Left lobe of liver (tissue), 2 donors: ENCODE measurements at regions not wholly inside any gene's neighbourhood (a gene's known extent, or its start where the extent isn't known, plus 50 kb on each side); places are given as distances from the start of the nearest gene placed in this dataset.

Source experiments
- ATAC-seq: fragments of 200-7000 bp; cut with Tn5 transposase; one replicate; pipeline ENCODE4 v1.9.1; 2020; ENCODE audit warnings: mild to moderate bottlenecking, moderate library complexity
- DNase-seq: peaks from one replicate; pipeline ENCODE4 v3.0.0-alpha.2; 2020; ENCODE audit warnings: low spot score
- donor health status: DM: no; HTN: no; CAD: no; lungs with moderate emphysema.
- donor health status: DM: no; HTN: yes; CAD: no.

DNA sequence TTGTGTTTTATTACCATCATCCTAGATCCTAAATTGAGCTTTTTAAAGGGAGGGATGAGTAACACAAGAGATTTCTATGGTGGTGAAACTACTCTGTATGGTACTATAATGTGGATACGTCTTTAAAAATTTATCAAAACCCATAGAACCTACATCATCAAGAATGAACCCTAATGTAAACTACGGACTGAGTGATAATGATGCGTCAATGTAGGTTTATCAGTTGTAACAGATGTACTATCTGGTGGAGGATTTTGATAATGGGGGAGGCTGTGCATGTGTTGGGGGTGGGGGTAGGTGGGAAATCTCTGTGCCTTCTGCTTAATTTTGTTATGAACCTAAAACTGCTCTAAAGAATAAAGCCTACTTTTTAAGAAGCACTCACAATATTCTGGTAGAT, 724.1 kb upstream of the SOX9 start:
- DNase-seq (no peak), ATAC-seq (no peak)

DNA sequence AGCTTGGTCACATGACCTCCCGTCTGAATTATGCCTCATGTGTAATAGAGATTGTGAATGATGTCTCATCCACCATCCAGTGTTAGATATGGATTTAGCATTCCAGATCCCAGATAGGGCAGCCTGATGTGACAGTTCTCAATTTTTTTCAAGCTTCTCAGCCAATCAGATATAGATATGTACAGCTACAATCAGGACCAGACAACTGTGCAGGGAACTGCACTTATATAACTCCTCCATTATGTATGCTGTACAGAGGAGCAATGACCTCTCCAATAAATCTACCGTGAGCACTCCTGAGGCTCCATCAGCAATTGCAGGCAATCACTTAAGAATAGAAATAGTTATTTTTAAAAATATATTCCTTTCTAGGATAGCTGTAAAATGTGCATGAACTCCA, 722.8 kb upstream of the SOX9 start:
- DNase-seq (no peak), ATAC-seq (no peak)

DNA sequence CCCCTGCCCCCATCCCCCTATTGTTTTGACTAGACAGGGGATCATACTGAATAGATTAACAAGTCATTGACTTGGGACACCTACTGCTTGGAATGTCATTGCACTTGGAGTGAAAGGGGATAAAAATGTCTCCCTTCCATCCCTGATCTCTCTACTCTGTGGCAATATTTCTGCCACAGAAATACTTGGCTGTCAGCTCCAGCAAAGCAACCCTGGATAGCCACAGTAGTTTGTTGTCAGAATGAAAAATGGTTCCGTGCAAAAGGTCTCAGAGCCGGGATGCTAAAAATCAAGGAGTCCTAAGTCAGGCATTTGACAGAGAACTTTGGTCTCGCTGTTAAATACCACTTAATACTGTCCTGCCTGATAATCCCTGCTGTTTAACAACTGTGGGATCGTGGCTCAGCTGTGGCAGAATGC, 722.0 kb upstream of the SOX9 start:
- ATAC-seq (no peak), DNase-seq (no peak)

DNA sequence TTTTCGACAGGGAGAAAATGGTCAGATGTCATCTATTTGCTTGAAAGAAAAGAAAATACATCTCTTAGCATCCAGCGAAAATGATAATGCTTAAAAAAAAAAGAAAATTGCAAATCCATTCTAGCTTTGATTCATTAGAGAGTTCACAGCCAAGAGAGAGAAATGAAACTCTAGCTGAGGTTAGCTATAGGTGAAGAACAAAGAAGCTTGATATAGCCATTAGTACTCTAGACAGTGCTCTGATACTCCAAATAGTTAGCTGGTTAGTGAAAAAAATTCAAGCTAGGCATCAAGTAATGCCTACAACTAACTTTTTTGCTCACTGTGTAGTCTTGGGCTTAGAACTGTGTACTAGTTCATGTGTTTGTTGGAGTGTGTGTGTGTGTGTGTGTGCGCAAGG, 721.6 kb upstream of the SOX9 start:
- no peak for DNase-seq

DNA sequence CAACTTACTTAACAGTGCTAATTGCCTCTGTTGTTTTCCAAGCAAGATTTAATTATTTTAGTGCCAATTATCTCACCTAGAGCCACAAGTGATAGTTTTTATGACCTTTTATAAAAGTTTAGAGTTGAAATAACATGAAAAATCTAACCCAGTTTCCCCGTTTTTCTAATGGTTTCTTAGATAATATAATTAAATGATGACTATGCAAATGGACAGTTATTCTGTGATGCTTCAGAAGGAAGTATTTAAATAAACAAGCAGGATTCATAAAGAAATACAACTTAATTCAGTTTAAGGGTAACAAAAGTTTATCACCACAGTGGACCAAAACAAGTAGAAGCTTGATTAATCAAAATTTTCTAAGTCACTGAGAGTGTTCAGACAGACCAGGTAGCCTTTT, 721.2 kb upstream of the SOX9 start:
- ATAC-seq (no peak), DNase-seq (no peak)

More for the DNA sequence above, 721.6 kb upstream of the SOX9 start:
- ATAC-seq, result no peak

DNA sequence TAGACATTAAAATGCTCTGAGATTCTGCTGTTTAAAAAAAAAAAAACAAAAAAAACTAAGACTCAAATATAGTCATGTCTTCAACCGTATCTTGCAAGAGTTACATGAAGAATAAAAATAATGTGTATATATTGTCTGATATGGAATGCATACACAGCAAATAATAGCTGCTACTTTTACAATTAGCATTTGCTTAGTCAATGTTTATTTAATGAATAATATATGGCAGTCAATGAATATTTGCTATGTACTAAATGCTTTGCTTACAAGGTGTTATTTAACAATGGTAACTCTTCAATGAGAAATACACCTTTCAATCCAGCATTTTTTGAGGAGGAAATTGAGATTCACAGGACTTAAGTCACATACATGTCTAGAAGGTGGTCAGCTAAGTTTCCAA, 718.8 kb upstream of the SOX9 start:
- DNase-seq (no peak), ATAC-seq (no peak)

DNA sequence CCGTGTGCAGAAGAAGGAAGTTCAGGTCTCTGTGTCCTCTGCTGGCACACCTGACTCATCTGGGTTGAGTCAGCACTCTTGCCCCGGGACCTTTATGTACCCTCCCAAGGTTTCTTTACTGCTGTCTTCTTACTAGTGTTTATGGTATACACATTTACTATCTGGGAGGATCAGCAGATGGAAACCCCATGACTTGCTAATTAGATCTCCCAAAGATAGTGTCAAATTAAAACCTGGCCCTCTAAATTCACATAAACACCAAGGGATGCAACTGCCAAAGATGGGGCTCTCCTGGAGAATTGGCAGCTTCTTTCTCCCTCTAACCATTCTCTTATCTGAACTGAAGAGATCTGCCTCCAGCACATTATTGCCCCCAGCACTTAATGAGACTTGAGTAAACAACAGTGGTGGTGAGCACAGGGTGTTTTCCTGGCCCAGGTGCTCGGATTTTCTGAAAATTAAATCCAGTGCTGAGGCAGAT, 718.1 kb upstream of the SOX9 start:
- ATAC-seq, result no peak

DNA sequence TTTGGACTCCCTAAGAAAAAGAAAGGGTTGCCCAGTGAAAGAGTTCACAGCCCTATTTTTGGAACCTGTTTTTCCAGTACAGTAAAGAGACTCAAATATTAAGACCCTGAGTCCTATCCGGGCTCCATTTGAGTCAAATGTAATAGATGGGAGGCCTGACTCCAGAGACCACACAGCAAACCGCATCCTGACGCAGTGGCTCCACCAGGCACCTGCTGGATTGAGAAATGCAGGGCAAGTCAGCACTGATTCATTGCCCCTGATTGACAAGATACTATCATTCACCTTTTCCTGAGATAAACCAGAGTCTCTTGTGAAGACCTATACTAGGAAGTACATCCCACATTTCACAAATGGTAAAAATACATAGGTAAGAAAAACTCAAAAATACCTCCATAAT, 715.7 kb upstream of the SOX9 start:
- DNase-seq (no peak), ATAC-seq (no peak)

More for the DNA sequence above, 718.1 kb upstream of the SOX9 start:
- DNase-seq, result no peak

DNA sequence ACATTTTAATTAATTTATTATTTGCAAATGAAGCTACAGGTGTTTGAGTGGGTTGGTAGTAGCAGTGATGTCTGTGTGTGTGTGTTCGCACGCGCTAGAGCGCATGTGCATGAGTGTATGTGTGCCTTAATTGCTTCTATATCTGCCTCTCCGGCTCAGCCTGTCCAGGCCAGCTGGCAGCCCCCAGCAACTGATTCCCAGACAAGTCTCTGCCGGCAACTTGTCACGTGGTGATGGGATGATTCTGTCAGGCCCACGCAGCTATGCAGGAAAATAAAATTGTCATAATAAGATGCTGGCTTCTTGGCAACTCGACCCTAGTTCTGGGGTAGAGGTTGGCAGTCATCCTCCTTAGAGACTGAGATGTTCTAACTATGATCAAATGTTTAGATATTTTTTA, 712.8 kb upstream of the SOX9 start:
- no peak for ATAC-seq
- no peak for DNase-seq

DNA sequence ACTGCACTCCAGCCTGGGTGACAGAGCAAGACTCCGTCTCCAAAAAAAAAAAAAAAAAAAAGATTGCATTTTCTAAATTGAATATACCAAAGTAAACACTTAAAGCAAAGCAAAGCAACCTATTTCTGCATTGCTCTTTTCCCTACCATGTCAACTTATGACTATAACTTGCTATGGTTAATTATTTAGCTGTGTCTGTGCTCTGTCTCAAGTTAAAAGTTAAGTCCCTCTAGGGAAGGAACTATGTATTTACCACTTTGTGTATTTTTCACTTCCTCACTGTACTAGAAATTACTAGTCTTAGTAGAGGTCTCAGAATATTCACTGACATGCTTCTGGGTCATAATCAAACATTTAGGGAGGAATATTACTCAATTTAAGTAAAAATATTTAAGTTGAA, 711.7 kb upstream of the SOX9 start:
- ATAC-seq (no peak), DNase-seq (no peak)

DNA sequence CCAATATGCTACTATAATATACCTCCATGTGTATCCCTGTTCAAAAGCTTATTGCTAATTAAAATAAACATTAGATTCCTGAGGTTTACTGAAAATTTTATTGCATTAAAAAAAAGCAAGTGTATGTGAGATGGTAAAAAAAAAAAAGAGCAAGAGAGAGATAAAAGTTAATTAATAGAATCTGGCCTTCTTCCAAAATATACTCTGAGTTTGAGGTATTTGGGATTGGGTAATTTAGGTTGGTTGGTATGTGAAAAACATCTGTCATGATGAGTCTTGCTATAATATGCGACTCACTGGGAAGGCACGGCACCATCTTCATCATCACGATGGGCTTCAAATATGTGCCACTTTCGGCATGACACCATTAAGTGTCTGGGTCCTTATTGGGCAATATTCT, 711.1 kb upstream of the SOX9 start:
- ATAC-seq, result no peak

DNA sequence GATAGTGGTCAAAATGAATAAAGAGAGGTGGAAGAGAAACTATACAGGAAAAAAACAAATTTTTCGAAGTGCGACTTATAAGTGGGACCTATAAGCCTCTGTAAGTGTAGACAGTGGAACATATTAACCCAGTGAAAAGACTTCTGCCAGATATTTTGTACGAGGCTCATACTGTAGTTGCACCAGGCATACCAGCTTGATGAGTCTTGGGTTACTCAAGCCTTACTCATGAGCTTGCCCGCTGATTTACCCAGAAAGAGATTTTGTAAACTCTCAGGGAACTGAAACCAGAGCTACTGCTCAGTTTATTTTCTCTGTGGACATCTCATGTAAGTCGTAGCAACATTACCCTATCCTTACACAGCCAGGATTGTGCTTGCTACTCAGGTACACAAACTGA, 708.0 kb upstream of the SOX9 start:
- ATAC-seq (no peak), DNase-seq (no peak)

More for the DNA sequence above, 711.1 kb upstream of the SOX9 start:
- DNase-seq, result no peak

DNA sequence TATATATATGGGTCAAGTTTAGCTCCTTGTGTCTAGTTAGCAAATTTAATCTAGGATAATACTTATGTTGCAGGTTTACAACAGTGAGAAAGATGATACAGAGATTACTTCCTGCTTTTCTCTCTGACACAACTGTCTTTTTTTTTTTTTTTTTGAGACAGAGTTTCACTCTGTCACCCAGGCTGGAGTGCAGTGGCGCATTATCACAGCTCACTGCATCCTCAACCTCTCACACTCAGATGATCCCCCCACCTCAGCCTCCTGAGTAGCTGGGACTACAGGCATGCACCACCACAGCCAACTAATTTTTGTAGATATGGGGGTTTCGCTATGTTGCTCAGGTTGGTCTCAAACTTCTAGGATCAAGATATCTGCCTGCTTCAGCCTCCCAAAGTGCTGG, 706.9 kb upstream of the SOX9 start:
- DNase-seq (no peak), ATAC-seq (no peak)

DNA sequence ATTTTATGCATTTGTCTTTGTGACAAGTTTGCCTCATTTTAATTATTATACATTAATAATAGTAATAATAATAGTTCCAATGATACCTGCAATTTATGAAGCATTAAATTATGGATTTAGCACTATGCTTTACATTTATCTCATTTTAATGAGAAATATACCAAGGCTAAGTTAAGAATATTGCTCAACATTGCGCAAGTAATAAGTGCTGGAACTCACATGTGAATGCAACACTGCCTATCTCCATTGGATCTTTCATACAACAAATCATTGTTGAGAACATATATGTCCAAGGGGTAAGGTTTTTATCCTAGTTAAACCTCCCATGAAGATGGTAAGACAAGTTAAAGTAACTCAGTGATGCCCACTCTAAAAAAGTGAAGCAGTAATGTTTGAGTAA, 703.7 kb upstream of the SOX9 start:
- no peak for DNase-seq
- ATAC-seq, result no peak

DNA sequence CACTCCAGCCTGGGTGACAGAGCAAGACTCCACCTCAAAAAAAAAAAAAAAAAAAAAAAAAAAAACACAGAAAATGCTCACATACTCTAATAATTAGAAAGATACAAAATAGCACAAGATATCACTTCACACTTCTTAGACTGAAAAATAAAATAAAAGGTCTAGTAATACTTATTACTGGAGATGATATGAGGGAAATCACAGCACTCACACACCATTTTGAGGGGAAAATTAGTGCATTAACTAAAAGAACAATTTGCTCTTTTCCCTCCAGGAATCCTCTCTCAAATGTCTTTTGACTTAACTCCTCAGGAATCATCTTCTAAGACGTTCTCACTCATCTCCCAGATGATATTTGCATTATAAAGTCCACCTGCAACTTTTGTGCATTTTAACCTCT, 697.9 kb upstream of the SOX9 start:
- ATAC-seq, result no peak
- no peak for DNase-seq

DNA sequence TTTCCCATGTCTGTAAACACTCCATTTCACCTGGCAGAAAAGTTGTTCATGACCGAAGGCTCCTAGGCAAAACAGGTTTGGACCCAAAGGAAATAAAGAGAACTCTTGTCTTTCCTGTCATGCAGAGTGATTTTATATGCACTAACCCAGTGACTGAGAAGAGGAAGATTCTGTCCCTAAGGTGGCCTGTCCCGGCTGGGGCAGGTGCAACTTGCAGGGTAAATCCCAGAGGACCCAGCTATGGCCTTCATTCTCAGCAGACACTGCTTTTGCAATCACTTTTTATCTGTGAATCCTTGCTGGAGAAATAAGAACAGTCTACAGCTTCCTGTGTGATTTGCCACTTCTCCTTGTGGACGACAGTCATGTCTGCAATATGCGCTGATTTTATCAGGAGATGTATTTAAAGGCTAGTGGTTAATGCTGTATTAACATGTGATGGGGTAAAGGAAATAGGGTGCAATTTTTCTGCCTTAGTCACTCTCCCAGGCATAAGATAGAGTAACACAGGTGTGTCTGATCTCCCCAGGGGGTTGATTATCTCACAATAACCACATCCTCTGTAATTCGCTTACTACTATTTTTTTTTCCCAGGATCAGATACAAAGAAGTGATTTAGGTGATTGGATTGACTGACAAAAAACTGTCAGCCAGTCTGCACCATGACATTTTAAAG, 696.8 kb upstream of the SOX9 start:
- no peak for ATAC-seq
- no peak for DNase-seq

DNA sequence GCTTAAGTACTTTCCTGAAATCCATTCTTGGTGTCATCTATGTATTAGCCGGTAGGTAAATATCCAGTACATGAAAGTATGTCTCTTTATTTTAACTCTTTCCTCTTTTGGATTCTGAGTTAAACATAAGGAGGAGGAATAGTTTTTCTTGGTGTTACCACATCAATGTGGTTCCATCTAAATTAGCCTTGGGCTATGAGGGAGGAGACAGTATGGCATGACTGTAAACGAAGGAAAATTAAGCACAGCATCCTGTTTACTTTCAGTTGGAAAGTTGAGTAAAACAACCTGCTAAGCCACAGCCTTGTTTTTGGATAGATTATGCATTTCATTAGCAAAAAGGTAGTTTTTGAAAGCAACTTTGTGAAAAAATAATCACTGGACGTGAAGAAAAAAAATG, 693.0 kb upstream of the SOX9 start:
- no peak for DNase-seq
- ATAC-seq, result no peak

DNA sequence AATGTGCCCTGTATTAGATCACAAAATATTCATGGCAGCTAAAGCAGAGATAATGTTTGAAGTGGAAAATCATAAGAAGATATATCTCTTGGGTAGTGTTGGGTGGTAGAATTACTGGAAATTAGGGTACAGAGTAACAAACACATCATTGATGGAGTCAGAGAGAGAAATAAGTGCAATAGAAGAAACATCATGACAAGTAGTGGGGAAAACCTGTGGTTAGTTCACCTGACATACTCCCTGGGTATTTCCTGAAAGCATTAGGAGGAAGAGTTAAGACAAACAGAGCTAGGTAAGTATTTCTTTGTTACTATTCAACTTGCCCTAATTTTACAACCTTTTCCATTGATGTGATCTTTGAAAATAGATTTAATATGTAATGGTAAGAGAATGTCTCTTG, 691.9 kb upstream of the SOX9 start:
- DNase-seq (no peak), ATAC-seq (no peak)

DNA sequence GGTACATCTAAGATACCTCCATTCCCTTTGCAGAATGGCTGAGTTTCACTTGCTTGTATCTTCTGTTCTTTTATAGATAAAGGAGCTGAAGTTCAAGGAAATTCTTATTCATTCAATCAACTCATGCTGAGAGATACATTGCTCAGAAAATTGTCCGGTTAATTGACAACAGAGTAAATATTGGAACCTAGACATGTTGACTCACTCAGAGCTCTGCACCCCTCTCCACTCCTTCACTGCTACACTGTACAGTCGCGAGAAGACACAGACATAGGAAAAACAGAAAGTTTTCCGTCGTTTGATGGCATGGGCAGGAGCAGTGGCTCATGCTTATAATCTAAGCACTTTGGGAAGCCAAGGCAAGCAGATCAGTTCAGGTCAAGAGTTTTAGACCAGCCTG, 690.5 kb upstream of the SOX9 start:
- DNase-seq, result no peak
- ATAC-seq, result no peak

DNA sequence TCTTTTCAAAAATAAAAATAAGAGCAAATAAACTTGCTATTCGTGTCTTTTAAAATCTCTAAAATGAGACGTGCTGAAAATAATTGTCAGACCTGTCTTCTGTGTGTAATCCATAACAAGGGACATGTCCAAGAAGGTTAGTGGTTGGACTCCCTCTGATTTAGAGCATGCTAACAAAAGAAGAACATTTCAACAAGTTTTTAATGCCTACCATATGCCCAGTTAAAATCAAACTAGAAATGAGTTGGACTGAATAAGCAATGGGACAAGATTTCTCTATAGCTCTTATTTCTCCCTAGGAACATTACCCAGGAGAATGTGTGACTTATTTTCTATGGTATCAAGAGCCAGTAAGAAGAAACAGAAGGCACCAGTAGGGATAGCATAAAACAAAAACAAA, 689.7 kb upstream of the SOX9 start:
- no peak for DNase-seq
- ATAC-seq, result no peak

DNA sequence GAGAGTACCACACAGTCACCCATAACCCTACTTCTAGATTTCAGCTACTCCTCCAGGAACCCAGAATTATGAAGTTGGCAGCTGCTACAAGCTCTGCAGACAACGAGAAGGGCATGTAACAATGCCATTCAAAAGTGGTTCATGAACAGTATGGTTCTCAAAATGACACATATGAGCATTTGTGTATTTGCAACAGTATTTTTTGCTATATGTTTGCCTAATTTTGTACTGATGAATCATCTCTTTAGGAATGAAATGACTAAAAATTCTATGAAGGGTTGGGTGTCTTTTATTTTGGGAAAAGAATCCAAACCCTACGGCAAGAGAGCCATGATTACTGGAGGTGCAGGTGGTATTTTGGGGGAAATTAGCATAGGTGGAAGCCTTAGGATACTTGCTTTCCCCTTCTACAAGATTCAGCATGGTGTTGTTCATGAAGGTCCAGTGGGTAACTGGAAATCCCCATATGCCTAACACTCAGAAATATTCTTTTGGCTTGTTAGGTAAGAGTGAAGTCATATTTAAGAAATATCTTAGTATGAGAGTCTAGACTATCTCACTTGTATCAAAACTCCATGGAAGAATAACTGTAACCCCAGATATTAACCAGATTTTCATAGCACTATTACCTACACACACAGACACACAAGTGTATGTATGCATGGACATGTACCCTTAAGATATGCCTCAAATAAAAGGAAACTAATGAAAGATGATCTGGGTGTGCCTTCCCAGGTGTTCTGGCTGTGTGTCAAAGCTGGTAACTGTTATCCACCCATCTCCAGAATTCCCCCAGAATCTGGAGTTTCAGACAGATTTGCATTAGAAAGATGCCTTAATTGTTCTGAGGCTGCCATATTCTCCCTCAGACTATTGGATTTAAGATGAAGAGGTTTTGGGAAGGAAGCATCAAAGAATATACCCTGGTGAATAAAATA, 688.2 kb upstream of the SOX9 start:
- no peak for ATAC-seq
- no peak for DNase-seq

DNA sequence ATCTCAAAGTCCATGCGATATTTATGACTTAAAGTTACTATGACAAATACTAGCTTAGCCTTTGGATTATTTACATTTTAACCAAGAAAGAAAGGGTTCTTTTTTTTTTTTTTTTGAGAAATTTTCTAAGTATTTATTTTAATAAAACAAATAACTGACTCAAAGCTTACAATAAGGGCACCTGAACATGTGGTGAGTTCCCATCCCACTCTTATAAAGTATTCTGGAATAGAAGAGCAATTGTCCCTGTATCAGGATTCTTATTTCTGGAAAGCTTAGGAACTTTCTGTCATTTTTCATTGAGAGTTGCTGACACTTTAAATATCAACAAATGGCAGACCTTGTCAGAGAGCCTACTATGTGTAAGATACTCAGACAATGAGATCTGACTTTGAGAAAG, 686.1 kb upstream of the SOX9 start:
- DNase-seq, result no peak
- no peak for ATAC-seq
